ENCODE measurements at regions not wholly inside any gene's neighbourhood (a gene's known extent, or its start where the extent isn't known, plus 50 kb on each side); places are given as distances from the start of the nearest gene placed in this dataset.

DNA sequence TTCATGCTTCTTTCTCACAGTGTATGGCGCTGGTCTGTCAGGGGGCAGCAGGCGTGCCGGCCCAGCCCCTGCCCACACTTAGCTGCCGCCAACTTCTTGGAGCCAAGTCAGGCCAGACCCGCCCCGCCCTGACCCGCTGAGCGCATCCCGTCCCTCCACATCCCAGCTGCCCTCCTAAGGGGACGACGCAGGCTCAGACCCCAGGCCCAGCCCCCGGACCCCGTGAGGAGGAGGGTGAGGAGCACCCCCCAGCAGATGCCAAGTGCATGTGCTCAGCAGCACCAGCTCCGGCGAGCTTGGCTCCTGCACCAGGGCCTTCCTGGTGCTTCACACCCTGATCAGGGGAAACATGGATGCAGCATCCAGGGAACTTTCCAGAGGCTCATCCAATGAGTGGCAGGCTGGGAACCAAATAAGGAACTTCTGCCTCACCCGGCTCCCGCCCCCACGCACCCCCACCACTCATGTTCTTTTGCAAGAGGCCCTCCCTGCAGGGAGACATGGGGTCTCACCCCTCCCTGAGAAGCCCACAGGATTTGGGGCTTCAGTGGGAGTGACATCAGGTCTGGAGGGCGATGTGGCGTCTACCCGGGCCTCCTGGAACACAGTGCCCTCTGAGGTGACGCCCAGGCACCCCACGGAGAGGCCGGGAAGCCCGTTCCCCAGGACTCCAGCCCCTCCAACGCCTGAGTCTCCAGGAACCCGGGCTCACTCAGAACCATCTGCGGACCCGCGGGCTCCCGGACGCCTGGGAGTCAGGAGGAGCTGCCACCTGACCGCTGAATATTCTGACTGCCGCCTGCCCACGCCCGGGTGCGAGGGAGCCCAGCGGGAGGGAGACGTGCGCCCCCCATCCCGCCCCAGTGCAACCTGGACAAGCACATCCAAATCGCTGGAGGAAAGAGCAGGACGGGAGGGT is 70.0 kb upstream of the GALNT9 start:
- no peak overlapping the region for H3K27ac ChIP-seq
- CTCF ChIA-PET, result interaction anchor here (1.8 kb wide), 1 partner anchor 15 kb away, joined by 11 read pairs; no protein-coding TSS in a partner anchor
- POLR2A ChIA-PET (ENCODE audit: low non-redundant PET), result no interaction called here
- TF ChIP-seq, protein P1, sequence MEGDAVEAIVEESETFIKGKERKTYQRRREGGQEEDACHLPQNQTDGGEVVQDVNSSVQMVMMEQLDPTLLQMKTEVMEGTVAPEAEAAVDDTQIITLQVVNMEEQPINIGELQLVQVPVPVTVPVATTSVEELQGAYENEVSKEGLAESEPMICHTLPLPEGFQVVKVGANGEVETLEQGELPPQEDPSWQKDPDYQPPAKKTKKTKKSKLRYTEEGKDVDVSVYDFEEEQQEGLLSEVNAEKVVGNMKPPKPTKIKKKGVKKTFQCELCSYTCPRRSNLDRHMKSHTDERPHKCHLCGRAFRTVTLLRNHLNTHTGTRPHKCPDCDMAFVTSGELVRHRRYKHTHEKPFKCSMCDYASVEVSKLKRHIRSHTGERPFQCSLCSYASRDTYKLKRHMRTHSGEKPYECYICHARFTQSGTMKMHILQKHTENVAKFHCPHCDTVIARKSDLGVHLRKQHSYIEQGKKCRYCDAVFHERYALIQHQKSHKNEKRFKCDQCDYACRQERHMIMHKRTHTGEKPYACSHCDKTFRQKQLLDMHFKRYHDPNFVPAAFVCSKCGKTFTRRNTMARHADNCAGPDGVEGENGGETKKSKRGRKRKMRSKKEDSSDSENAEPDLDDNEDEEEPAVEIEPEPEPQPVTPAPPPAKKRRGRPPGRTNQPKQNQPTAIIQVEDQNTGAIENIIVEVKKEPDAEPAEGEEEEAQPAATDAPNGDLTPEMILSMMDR (conservative IDR thresholded peaks at IDR 0.05; ENCODE audit: low read depth), result no peak
- DNase-seq (ENCODE audit: low spot score), result no peak

DNA sequence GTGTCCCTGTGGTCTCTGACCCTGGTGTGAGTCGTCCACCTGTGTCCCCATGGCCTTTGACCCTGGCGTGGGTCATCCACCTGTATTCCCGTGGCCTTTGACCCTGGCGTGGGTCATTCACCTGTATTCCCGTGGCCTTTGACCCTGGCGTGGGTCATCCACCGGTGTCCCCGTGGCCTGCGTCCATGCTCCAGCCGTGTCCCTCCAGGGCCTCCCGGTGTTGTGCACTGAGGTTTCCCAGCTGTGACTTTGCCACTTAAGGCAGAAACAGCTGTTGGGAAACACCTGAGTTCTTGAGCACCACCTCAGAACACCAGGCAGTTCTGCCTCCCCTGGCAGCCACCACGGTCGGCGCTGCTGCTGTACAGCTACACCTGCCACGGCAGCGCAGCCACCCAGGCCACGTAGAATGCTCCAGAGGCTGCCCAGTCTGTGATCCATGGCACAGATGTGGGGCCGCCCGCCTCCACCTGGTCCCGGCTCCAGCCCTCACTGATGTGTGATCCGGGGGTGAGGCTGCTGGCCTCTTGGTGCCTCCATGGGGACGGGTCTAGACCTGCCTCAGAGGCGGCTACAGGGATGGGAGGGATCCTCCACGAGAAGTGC is 69.1 kb upstream of the GALNT9 start:
- ChIA-PET CTCF (interaction anchor here (1.8 kb wide), 1 partner anchor 15 kb away, joined by 11 read pairs; no protein-coding TSS in a partner anchor), POLR2A (ENCODE audit: low non-redundant PET) (no interaction called here)

DNA sequence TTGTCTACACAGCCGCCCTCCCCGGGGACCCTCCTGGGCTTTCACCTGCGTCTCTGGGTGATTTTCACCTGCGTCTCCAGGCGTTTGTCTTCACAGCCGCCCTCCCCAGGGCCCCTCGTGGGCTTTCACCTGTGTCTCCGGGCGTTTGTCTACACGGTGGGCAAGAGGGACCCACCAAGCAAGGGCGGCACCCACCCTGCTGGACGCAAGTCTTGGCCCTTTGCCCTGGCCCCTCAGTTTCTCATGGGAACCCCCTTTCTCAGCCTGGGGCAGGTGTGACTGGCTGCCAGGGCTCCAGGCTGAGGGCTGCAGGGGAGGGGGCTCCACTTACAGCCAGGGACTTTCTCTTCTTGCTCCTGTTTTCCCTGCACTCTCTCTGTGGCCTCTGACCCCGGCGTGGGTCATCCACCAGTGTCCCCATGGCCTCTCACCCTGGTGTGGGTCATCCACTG is 68.6 kb upstream of the GALNT9 start:
- ChIA-PET POLR2A (ENCODE audit: low non-redundant PET) (no interaction called here), CTCF (no interaction called here)
- H3K27ac ChIP-seq, result no peak overlapping the region
- TF ChIP-seq, protein P1 (conservative IDR thresholded peaks at IDR 0.05; ENCODE audit: low read depth), result no peak
- DNase-seq (ENCODE audit: low spot score), result no peak

More for the DNA sequence above, 69.1 kb upstream of the GALNT9 start:
- DNase-seq (ENCODE audit: low spot score), result no peak
- no peak overlapping the region for H3K27ac ChIP-seq
- TF ChIP-seq, protein P1 (conservative IDR thresholded peaks at IDR 0.05; ENCODE audit: low read depth), result no peak

DNA sequence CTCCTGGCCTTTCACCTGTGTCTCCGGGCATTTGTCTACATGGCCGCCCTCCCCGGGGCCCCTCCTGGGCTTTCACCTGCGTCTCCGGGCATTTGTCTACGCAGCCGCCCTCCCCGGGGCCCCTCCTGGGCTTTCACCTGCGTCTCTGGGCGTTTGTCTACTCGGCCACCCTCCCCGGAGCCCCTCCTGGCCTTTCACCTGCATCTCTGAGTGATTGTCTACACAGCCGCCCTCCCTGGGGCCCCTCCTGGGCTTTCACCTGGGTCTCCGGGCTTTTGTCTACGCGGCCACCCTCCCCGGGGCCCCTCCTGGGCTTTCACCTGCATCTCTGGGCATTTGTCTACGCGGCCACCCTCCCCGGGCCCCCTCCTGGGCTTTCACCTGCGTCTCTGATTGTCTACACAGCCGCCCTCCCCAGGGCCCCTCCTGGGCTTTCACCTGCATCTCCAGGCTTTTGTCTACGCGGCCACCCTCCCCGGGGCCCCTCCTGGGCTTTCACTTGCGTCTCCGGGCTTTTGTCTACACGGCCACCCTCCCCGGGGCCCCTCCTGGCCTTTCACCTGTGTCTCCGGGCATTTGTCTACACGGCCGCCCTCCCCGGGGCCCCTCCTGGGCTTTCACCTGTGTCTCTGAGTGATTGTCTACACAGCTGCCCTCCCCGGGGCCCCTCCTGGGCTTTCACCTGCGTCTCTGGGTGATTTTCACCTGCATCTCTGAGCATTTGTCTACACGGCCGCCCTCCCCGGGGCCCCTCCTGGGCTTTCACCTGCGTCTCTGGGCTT is 68.0 kb upstream of the GALNT9 start:
- TF ChIP-seq, protein P1 (conservative IDR thresholded peaks at IDR 0.05; ENCODE audit: low read depth), result no peak
- no peak for DNase-seq (ENCODE audit: low spot score)
- ChIA-PET POLR2A (ENCODE audit: low non-redundant PET) (no interaction called here), CTCF (no interaction called here)
- H3K27ac ChIP-seq, result no peak overlapping the region

DNA sequence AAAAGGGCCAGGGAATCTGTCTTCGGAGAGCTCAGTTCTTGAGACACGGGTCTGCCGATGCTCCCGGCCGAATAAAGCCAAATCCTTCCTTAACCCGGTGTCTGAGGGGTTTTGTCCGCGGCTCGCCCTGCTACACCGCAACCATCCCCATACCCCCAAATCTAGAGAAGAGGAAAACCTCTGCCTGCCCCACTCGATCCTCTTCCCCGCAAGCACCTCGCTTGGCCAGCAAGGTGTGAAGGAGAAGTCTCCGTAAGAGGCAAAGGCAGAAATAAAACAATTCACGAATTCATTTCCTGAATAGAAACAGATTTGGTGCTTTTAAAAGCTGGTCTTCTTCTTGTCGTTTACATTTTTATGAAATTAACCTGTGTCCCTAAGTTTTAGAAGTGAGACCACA is 67.3 kb upstream of the GALNT9 start:
- POLR2A ChIA-PET (ENCODE audit: low non-redundant PET), result no interaction called here
- CTCF ChIA-PET, result no interaction called here
- no peak for DNase-seq (ENCODE audit: low spot score)
- H3K27ac ChIP-seq, result no peak overlapping the region
- TF ChIP-seq, protein P1 (conservative IDR thresholded peaks at IDR 0.05; ENCODE audit: low read depth), result no peak

DNA sequence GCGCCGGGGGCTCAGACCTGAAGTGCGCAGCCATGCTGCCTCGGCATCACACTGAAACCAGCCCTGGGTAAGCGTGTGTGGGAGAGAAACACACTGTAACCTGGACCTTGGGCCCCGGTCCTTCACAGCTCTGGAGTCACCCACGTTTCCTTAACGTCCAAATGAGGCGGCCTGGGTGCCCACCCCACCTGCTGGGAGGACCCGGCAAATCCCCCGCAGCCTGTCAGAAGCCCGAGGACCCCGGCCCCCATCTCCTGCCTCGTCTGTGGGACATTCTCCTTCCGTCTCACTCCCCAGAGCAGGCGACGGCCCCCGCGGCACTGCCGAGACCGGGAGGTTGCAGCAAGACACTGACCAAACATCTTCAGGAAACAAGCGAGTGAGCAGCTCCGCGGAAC is 66.5 kb upstream of the GALNT9 start:
- ChIA-PET CTCF (no interaction called here), POLR2A (ENCODE audit: low non-redundant PET) (no interaction called here)
- TF ChIP-seq, protein P1 (conservative IDR thresholded peaks at IDR 0.05; ENCODE audit: low read depth), result no peak
- H3K27ac ChIP-seq, result no peak overlapping the region
- no peak for DNase-seq (ENCODE audit: low spot score)
